ENCODE measurements at regions not wholly inside any gene's neighbourhood (a gene's known extent, or its start where the extent isn't known, plus 50 kb on each side); places are given as distances from the start of the nearest gene placed in this dataset.

GRCh38 chr7:71026680-71027079, 105.3 kb upstream of the GALNT17 start:
- no peak overlapping the region for H2BK15ac ChIP-seq (ENCODE audit: low read length)
- H4K5ac ChIP-seq (ENCODE audit: insufficient read length, low read depth, low read length): no peak overlapping the region
- 80% methylated on average over 5 of the region's 5 CpGs; no CpG with 5 or more reads in 1 of the 2 experiments for WGBS, 2 experiments (ENCODE audit: extremely low coverage in 1 of 2, insufficient coverage in 1 of 2, insufficient read length in 1 of 2, insufficient replicate concordance in 2 of 2, low coverage in 1 of 2, low lambda C conversion rate in 2 of 2, missing lambda C conversion rate in 1 of 2)
- no peaks in the 10 kb centered on the region for H3K9me3 ChIP-seq (ENCODE audit: insufficient read depth in 2 of 2, low read depth in 1 of 2, low read length in 1 of 2)
- POLR2A ChIA-PET (ENCODE audit: partially characterized antibody): no interaction called here
- DNase-seq (ENCODE audit: low read depth in 1 of 2, low spot score in 2 of 2) (no peak), FAIRE-seq (no peak)
- no peak overlapping the region for H3K23ac ChIP-seq (ENCODE audit: insufficient read length)
- no peak overlapping the region for H3K4me2 ChIP-seq (ENCODE audit: insufficient read depth in 1 of 2, low read depth in 2 of 2, low read length in 2 of 2)
- no peak overlapping the region for H3K9ac ChIP-seq (replicated peaks in 1 of 4; ENCODE audit: extremely low read depth in 1 of 4, low read depth in 3 of 4, low read length in 3 of 4)
- TF ChIP-seq TBP (IDR thresholded peaks at IDR 0.05; ENCODE audit: low read depth, low read length) (no peak), CHD2 (IDR thresholded peaks at IDR 0.05; ENCODE audit: low read length) (no peak), KDM1A (IDR thresholded peaks at IDR 0.05; ENCODE audit: borderline replicate concordance, low read length) (peak; percentile 70; the same call in 1 of the 2 replicates), CBX5 (IDR thresholded peaks at IDR 0.05; ENCODE audit: low read depth, low read length) (no peak), SUZ12 (IDR thresholded peaks at IDR 0.05; ENCODE audit: low read length) (no peak), RAD21 (IDR thresholded peaks at IDR 0.05 in 1 of 2, conservative IDR thresholded peaks at IDR 0.05 in 1 of 2; ENCODE audit: low read depth in 2 of 2, low read length in 2 of 2) (no peak), USF2 (IDR thresholded peaks at IDR 0.05; ENCODE audit: low read length) (no peak)
- H2BK5ac ChIP-seq (ENCODE audit: low read depth, low read length): no peak overlapping the region
- no peaks in the 10 kb centered on the region for H3K36me3 ChIP-seq (ENCODE audit: control insufficient read depth in 2 of 4, insufficient read depth in 4 of 4, low read length in 3 of 4)
- no peaks in the 10 kb centered on the region for H3K4me1 ChIP-seq (replicated peaks in 1 of 4; ENCODE audit: control insufficient read depth in 3 of 4, insufficient read depth in 4 of 4, low read length in 3 of 4)
- H2BK12ac ChIP-seq (ENCODE audit: low read depth, low read length): peak overlapping the region; percentile 33; the same call in 1 of the 2 replicates
- H3K4ac ChIP-seq (replicated peaks; ENCODE audit: insufficient read length, low read depth, low read length): no peak overlapping the region
- no peak overlapping the region for H4K91ac ChIP-seq (replicated peaks; ENCODE audit: insufficient read length, low read length)
- H2BK20ac ChIP-seq (ENCODE audit: low read length): no peak overlapping the region
- no peak overlapping the region for H3K14ac ChIP-seq (ENCODE audit: insufficient read length)
- H3K18ac ChIP-seq (ENCODE audit: extremely low read depth, low read length): no peak overlapping the region
- no peak overlapping the region for H3K56ac ChIP-seq (replicated peaks; ENCODE audit: insufficient read length, low read depth, low read length)
- no peaks in the 10 kb centered on the region for H3K79me1 ChIP-seq (ENCODE audit: low read depth, low read length)
- H3K27me3 ChIP-seq (replicated peaks in 1 of 4; ENCODE audit: control insufficient read depth in 3 of 4, extremely low read depth in 1 of 4, insufficient read depth in 3 of 4, low read length in 3 of 4): no peaks in the 10 kb centered on the region; a peak in 1 of 7 replicates
- H4K8ac ChIP-seq (ENCODE audit: extremely low read depth, insufficient read depth, low read length): no peak overlapping the region
- H4K20me1 ChIP-seq (replicated peaks in 1 of 2; ENCODE audit: control insufficient read depth in 1 of 2, insufficient read depth in 2 of 2, low read length in 2 of 2): no peaks in the 10 kb centered on the region
- H3K4me3 ChIP-seq (ENCODE audit: extremely low read depth in 1 of 4, insufficient read depth in 2 of 4, low read depth in 3 of 4, low read length in 4 of 4): no peak overlapping the region
- no peaks in the 10 kb centered on the region for H3K23me2 ChIP-seq (ENCODE audit: low read depth, low read length)
- CTCF ChIA-PET (ENCODE audit: partially characterized antibody): interaction anchor here (1.0 kb wide), 1 partner anchor 9 kb away, joined by 3 read pairs; no protein-coding TSS in a partner anchor
- no peak overlapping the region for H2AFZ ChIP-seq (ENCODE audit: low read length)
- H3K79me2 ChIP-seq (ENCODE audit: control insufficient read depth in 1 of 2, insufficient read depth in 2 of 2, low read length in 2 of 2): no peaks in the 10 kb centered on the region
- no peak overlapping the region for H3K27ac ChIP-seq (ENCODE audit: low read depth, low read length)
- H2AK5ac ChIP-seq (ENCODE audit: low read depth, low read length): no peak overlapping the region
- no peak overlapping the region for H2BK120ac ChIP-seq (replicated peaks; ENCODE audit: low read depth, low read length)

Measured in H1 (cell line).